HG03469 (cell line): ENCODE measurements at regions not wholly inside any gene's neighbourhood (a gene's known extent, or its start where the extent isn't known, plus 50 kb on each side); places are given as distances from the start of the nearest gene placed in this dataset.

Experiments used
- ATAC-seq: cut with Tn5 transposase; IDR thresholded peaks from one replicate; pipeline ENCODE4 v1.9.1; 2021; ENCODE audit warnings: mild to moderate bottlenecking, moderate library complexity, moderate number of reproducible peaks; ENCODE audit not compliant: unreplicated experiment

DNA sequence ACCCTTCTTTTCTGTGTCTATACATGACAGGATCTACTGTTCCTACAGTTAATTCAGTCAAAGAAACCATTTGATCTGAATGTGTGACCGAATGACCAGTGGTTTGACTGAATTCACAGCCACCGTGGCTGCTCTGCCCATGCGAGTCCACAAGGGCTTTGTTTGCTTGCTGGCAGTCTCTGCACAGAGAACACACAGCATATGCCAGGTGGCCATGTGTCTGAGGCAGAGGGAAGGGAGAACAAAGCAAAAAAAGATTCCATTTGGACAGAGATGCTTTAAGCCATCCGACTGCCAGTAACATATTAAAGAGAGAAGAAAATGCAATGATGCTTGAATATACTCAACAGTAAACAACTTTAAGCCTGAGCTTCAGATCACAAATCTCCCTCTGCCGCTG, 737.8 kb upstream of the CXADR start:
- no peak for ATAC-seq

DNA sequence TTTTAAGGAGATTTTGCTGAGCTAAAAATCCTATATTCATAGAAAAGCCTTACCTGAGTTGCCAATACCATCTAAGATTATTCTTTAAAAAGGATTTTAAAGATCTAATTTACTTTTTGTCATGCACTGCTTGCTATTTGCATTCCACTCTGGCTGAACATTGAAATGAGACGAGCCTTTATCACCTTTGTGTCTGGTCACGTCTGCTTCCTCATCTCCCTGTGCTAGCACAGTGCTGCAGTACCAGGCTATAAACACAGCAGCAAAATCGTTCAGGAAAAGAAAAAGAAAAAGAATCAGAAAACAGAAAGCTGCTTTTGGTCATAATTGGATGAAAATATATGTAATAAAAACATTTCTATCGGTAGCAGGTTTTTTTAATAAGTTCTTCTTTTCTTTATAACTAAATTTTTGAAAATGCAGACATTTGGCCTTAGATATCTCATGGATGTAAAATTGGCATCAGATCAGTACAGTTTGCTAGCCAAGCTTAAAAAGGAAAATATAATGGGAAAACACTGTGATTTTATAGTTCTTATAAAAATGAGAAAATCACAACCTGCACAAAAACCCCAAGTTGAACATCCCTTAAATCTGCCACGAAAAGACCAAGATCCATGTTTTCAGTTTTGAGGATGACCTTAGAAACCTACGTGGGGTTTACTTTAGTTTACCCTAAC, 735.7 kb upstream of the CXADR start:
- no peak for ATAC-seq

DNA sequence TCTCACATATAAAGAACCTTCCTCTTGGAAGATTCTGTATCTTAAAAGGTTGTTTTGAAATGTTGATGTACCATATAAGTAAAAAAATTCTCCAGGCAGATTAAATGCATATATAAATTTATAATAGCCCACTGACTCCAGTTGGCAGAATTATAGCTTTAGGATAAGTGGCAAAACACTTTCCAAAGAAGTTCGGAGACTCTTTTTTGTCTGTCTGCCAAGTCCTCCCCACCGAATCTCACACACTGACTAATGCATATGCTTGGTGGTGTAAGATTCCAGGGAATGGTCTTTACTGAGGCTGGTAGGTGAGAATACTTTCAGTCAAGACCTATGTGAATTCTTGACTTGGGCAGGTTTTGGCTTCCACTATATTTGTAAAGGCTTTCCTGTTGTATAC, 724.3 kb upstream of the CXADR start:
- no peak for ATAC-seq

DNA sequence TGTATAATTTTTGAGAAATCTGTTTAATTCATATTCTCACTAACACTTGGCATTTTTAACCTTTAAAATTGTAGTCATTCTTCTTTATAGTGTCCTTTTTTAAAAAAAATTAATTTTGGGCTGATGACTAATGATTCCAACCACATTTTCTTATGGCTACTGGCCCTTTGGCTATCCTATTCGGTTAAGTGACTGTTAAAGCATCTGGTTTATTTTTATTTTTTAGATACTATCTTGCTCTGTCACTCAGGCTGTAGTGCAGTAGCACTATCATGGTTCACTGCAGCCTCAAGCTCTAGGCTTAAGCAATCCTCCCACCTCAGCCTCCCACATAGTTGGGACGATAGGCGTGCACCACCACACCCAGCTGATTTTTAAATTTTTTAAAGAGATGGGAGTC, 723.2 kb upstream of the CXADR start:
- no peak for ATAC-seq

DNA sequence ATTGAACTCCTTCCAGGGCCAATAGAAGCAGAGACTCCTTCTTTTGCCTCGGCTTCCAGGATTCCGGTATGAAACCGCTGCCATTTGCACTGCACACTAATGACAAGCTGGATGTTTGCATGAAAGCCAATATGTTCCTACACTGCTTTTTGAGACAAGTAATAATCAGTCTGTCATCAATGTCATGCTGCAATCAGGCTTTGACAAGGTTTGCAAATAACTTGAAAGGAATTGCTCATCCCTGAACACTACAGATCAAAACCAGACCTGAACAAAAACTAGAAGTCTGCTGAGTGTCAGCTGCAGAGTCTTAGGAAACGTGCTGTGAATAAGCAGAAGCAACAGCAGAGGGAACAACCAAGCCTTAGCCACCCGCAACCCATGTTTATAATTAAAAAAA, 720.7 kb upstream of the CXADR start:
- ATAC-seq, result no peak

DNA sequence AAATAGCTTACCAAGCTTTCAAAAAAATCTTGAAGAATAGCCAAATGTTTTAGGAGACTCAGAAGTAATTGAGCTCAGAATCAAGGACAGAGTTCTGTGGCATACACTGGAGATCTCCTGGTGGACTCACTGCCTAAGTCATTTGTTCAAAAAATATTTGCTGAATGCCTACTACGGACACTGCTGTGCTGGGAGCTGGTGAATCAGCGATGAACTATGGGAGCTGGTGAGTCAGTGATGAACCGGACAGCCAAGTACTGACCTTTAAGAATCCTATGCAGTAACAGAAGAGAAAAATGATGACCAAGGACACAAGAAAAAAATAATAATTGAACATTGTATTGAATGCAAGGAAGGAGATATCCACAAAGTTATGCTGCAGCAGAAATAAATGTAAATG, 717.9 kb upstream of the CXADR start:
- no peak for ATAC-seq

DNA sequence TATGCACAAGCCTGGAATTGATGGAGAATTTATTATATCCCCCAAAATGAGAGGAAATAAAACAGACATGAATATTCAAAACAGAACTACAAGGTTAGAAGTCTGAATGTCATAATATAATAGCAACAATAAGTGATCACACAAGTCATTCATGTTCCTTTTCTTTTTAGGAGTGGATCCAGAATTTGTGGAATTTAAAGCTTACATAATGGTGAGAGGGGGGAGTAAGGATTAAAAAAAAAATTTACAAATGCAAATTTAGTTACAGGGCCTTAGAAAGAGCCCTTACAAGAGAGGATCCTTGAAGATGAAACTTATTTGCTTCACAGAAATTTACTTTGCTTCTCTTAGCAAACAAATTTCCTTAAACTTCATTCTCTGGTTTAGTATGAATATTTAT, 716.1 kb upstream of the CXADR start:
- ATAC-seq, result no peak

DNA sequence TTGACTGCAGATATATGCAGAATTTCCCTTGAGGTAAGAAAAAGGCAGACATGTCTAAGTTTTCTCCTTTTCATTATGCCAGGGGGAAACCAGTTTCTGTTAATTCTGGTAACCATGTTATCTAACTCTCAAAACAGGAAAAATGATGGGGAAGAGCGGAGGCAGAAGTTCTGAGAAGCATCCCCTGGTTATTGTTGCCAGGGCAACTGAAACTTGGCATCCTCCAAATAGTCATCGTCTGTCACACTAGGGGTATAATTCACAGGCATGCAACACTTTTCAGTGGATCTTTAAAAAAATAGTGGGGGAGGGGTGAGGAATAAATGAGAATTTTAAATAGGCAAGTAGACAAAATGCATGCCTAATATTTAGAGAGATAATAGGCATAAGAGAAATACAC, 715.3 kb upstream of the CXADR start:
- no peak for ATAC-seq

DNA sequence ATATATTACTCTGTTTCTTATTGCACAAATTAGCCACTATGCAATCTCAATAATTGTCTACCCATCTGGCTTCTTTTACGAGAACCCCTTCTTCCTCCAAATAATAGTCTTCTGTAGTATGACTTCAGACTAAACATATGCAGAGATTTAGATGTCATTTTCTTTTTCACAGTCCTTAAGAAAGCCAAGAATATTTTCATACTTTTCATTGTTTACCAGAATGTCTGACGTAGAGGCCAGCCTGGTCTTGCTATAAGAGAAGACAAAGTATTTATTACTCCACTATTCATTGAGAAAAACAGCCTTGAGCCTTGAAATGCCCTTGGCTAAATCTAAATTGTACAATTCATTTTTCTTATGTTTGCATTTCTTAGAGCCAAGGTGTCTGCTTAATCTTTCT, 714.9 kb upstream of the CXADR start:
- no peak for ATAC-seq

DNA sequence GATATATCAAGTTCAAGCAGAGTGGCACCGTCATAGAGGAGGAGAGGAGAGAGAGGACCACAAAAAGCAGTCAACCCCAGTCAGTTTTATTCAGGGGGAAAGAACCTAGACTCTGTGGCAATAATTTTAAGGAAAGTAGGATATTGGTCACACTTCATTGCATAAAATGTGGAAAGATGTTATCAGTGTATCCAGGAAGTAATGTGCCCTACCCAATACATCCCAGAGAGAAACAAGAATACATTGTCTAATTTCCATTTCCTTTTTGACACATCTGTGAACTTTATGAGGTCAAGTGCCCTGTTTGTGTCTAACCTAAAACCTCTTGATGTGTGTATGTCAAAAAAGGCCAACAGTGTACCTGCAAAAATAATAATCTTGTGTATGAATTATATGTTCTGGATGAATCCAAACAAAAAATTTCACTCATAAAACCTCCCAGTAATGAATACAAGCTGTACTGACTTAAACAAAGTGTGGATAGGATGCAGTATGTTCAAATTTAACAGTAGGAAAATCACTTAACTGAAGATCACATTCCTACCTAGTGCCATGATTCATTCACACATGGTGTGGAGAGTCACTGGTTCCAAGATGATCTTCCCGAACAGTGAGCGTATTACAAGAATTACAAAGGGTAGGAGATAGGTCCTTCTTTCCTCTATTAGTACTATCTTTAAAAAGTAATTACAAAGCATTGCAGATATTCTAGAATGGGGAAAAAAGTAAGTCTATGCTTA, 712.1 kb upstream of the CXADR start:
- ATAC-seq, result no peak

DNA sequence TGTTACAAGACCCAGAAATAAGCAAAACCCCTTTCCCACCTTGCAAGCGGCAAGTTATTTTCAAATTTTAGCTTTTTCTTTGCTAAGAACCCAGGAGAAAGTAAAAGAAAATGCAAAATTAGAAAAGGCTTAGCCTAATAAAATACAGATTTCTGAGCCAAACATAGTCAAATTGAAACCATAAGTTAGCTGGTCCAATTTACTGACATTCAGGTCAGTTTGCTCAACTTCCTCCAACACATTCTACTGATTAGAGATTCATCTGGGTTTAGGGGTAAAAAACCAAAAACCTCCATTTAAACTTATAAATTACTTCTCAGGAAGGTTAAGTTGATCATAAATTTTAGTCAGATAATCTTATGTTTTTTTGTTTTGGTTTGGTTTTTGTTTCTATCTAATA, 701.8 kb upstream of the CXADR start:
- ATAC-seq, result no peak

DNA sequence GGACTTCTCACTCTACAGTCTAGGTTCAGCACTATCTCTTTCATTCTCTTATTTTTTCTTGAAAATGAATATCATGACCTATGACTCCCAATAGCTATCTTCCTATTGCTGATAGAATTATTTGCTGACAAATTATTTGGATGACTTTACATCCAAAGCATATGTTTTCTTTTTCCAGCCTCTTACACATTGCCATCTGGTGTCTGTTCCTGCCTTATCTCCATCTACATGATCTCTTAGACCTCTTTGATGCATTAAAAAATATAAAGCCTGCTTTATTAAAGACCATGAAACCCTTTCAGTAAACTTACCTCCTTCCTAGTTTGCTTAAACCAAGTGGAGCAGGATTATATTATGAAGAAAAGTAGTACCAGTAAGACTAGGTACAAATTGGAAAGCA, 700.9 kb upstream of the CXADR start:
- ATAC-seq, result no peak

DNA sequence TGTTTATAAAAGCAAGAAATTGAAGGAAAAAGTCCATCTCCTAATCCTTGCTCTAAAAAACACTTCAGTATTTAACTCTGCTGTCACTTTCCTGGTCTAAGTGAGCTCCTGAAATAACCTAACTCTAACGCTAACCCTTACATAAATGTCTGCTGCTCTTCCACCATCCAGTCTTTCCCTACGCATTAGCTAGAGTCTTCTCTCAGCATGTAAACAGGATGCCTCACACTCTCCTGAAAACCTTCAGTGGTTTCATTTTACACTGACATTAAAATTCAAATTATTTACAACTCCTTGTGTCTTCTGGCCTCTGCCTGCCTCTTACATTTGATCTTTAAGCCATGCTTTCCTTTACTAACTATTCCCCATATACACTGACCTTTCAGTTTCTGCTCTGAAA, 697.6 kb upstream of the CXADR start:
- ATAC-seq, result no peak

DNA sequence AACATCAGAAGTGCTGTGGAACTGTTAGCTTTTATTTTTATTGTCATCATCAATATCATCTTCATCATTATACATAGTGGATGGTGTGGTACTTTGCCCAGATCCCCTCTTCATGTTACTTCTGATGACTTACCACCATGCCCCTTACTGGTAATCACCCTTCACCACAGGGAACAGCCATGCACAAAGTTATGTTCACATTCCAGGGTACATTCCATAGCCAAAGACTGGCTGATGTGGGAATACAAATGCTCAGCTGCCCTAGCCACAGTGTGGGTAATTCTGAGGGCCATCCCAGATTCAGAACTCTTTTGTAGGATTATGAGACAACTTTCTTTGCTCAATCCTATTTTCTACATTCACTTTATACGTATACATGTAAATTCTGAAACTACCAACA, 691.3 kb upstream of the CXADR start:
- ATAC-seq, result no peak

DNA sequence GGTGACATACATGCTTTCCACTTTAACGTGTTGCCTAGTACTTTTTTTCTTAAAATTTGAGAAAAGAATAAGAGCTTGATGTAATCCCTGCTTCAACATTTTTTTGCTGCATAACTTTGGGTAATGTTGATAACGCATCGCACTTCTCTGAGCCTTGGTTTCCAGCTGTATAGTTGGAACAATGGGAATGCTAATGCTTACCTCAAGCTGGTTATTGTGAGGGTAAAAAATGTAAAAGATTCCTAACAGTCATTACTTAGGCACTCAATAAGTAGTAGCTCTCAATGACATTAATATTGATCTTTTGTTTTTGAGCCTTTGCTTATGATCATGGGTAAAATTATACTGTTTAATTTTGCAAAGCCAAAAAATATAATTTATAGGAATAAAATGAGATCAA, 683.3 kb upstream of the CXADR start:
- no peak for ATAC-seq

DNA sequence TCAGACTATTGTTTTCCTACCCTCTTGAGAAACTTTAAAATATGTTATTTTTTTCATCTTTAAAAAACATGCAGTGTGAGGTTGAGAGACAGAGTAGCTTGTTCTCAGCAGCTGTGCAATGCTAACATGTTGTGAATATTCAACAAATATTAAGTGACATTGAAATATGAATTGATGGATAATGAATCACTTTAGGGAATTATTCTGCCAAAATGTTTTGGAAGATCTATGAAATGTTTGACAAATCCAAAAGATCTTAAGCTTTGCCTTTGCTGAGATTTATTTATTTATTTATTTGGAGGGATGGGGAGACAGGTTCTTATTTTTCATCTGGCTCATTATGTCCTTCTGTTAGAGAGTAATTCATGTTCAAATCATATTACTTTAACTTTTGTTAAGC, 680.1 kb upstream of the CXADR start:
- no peak for ATAC-seq

DNA sequence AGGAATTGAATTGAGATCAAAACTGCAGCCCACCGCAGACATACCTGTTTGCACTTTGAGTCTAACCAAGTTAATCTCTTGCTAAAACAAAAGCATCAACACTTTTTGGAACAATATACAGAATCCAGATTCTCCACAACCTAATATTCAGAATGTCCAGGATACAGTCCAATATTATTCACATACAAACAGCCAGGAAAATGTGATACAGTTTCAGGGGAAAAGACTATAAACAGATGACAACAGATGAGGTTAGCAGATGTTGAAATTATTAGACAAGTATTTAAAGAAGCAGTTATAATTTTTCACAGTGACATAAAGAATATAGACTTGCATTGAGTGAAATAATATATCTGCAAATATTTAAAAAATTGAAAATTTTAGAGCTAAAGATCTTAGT, 678.1 kb upstream of the CXADR start:
- ATAC-seq, result no peak

DNA sequence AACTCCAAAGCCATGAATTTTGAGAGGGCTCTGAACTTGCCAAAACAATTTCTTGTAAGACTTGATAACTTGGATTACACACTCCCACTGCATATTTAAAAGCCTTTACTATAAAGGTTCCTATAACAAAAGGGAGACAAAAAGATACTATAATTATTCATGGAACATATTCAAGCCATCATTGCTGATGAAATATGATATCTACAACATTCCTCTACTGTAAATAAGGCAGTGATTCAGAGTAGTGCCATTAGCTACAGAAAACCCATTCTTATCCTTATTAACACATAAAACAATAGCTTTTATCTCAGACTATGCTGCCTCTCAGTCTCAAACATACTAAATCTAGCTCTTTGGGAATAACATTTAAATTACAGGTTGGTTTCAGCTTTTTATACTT, 675.5 kb upstream of the CXADR start:
- ATAC-seq, result no peak

DNA sequence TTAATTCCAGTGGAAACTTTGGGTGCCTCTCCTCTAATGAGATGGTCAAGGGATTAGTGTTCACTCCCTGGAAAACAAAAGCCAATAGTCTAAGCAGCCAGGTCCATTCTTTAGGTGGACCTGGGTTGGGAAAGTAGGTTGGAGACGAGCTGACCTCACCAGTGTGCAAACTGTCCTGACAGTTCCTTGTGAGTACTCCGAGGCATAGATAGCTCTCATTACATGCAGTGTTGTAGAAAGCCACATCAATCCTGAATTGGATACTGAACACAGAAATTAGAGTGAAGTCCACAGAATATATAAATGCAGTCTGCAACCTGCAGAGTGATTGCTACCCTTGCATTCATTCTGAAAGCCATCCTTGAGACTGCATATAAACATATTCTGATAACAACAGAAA, 675.1 kb upstream of the CXADR start:
- no peak for ATAC-seq

DNA sequence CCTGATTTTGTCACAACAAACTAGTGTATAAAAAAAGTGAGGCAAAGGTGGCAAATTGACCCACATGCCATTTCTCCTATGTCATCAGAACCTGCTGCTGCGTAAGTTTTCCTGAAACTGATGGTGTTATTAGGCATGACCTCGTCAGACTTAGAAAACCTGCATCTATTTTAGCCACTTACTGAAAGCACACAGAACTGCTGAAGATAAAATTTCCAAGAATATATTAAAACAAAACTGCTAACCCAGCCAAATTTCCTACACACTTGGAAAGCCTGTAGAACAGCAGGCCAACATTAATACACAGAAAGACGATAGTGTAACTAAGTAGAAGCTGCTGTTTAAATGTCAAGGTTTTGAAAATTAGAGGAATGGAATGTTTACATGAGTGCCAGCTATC, 674.5 kb upstream of the CXADR start:
- ATAC-seq, result no peak

DNA sequence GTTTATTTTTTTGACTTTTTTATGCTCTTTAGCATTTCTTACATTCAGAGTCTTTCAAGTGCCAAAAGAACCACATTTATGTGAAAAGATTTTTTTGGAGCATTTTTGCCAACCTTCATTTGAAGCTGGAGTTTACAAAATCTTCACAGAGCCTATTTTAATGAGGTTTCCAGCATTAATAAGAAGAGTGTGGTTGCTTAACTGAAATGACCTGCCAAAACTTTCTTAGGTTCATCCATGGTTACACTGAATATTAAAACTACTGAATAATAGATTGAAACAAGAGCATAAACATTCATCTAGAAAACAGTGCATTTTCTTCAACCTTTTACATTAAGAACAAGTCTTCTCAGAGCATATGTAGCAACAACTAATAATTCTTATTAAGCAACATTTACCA, 672.3 kb upstream of the CXADR start:
- ATAC-seq, result no peak

DNA sequence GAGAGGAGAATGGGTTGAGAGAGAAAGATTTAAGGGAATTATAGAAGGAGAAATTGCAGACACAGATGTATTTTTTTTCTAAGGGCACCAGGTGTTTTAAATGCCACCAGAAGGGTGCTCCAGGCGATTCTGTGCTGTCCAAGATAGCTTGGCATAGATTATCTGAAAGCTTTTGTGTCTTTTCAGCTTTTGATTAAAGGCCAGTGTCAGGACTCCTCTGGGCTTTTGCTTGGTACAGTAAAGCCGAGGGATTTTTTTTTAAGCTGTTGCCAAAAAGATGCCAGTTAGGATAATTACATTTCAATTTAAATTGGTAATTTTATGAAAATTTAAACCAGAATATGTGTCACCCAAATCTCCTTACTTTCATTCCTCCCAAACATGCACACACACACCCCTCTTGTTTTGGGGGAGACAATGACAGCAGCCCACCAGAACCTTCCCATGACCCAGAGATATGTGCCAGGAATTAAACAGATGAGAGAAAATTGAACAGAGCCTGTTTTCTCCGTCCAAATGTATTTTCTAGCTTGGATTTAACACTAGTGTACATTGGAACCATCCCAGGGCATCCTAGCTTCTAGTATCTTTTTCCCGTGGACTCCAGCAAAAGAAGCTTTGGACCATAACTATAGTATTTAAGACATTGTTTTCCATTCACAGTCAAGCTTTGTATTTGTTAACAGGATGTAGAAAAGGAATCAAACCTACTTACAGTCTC, 670.7 kb upstream of the CXADR start:
- ATAC-seq, result no peak
